Endothelial cell of umbilical vein (primary cell): ENCODE measurements at regions not wholly inside any gene's neighbourhood (a gene's known extent, or its start where the extent isn't known, plus 50 kb on each side); places are given as distances from the start of the nearest gene placed in this dataset.

ENCODE experiments used
- MAX ChIP-seq: IDR thresholded peaks from 2 replicates; pipeline ENCODE4 v1.6.1; 2011; ENCODE audit not compliant: insufficient read depth, insufficient read length
- POLR2A ChIP-seq: IDR thresholded peaks from 2 replicates; pipeline ENCODE4 v1.6.1; 2012; ENCODE audit warnings: low read depth, mild to moderate bottlenecking, control low read depth, low read length

GRCh38 chr6:71056656-71057055, 99.8 kb upstream of the B3GAT2 start:
- no peak for TF ChIP-seq POLR2A
- no peak for TF ChIP-seq MAX
